ENCODE measurements at regions not wholly inside any gene's neighbourhood (a gene's known extent, or its start where the extent isn't known, plus 50 kb on each side); places are given as distances from the start of the nearest gene placed in this dataset.

DNA sequence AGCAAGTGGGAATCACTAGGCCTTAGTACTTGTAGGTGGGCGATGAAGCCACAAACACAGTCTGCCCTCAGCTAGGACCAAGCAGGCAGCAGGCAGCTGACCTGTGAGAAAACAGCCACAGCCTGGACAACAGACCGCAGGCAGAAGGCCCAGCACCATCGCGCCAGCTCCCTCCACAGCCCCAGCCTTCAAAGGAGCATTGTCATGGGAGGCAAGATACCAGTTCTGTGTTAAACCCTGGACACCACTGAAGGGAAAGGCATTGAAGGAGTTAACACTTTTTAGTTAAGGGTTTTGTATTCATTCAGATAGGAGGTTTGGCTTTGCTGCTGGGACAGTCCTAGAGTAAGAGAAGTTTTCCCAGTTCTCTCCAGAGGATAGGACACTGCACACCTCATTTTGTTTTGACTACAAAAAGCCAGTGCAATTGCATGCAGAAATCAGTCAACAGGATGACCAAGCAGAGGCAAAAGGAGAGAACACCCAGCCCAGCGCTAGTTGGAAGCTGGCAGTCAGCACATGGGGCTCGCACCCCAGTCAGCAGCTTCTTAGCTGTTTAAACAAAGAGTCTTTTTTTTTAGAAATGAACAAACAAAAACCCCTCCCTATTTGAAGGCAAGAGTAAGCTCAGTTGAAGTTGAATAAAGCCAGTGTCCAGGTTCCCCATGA is 286.1 kb upstream of the TPM1 start:
- Histone ChIP-seq H3K4me3 (no peak overlapping the region), H3K4me1 (ENCODE audit: insufficient read depth) (peaks cover 34% of the 10 kb centered on the region), H3K4me2 (no peak overlapping the region), H3K79me2 (no peaks in the 10 kb centered on the region), H2AFZ (no peak overlapping the region), H3K9me3 (ENCODE audit: low read depth) (no peaks in the 10 kb centered on the region), H3K36me3 (replicated peaks; ENCODE audit: insufficient read depth, low read depth) (no peaks in the 10 kb centered on the region), H3K27me3 (no peaks in the 10 kb centered on the region), H4K20me1 (ENCODE audit: insufficient read depth, poor library complexity, severe bottlenecking) (no peaks in the 10 kb centered on the region), H3K27ac (no peak overlapping the region), H3K9me2 (replicated peaks; ENCODE audit: insufficient read depth) (no peaks in the 10 kb centered on the region)
- TF ChIP-seq, protein P1, sequence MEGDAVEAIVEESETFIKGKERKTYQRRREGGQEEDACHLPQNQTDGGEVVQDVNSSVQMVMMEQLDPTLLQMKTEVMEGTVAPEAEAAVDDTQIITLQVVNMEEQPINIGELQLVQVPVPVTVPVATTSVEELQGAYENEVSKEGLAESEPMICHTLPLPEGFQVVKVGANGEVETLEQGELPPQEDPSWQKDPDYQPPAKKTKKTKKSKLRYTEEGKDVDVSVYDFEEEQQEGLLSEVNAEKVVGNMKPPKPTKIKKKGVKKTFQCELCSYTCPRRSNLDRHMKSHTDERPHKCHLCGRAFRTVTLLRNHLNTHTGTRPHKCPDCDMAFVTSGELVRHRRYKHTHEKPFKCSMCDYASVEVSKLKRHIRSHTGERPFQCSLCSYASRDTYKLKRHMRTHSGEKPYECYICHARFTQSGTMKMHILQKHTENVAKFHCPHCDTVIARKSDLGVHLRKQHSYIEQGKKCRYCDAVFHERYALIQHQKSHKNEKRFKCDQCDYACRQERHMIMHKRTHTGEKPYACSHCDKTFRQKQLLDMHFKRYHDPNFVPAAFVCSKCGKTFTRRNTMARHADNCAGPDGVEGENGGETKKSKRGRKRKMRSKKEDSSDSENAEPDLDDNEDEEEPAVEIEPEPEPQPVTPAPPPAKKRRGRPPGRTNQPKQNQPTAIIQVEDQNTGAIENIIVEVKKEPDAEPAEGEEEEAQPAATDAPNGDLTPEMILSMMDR (IDR thresholded peaks at IDR 0.05; ENCODE audit: poor library complexity), result no peak
- TF ChIP-seq EZH2 (IDR thresholded peaks at IDR 0.05; ENCODE audit: borderline replicate concordance), result no peak
- no peak for DNase-seq (ENCODE audit: low spot score)
- 91% methylated on average over 6 of the region's 6 CpGs for WGBS (ENCODE audit: low lambda C conversion rate, missing lambda C conversion rate)

DNA sequence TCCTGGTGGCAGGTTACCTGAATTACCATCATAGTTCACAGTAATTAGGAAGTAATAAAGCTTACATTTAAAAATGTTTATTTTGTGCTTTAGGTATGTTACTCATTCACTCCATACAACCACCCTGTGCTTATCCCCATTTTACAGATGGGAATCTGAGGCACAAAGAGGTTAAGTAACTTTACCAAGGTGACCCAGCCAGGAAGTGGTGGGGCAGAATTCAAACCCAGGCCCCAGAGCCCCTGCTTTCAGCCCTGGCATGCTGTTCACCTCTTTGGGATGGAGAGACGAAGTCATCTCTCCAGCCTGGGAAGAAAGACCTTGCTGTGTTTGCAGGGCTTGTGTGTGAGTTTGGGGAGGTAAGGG is 285.6 kb upstream of the TPM1 start:
- peaks cover 34% of the 10 kb centered on the region for H3K4me1 ChIP-seq (ENCODE audit: insufficient read depth)
- DNase-seq (ENCODE audit: low spot score), result no peak
- H3K79me2 ChIP-seq, result no peaks in the 10 kb centered on the region
- H3K27ac ChIP-seq, result no peak overlapping the region
- H2AFZ ChIP-seq, result no peak overlapping the region
- no peak for TF ChIP-seq EZH2 (IDR thresholded peaks at IDR 0.05; ENCODE audit: borderline replicate concordance)
- TF ChIP-seq, protein P1 (IDR thresholded peaks at IDR 0.05; ENCODE audit: poor library complexity), result no peak
- TF ChIP-seq EZH2phosphoT487 (IDR thresholded peaks at IDR 0.05; ENCODE audit: low read depth, severe bottlenecking, unreplicated experiment), result no peak
- no peaks in the 10 kb centered on the region for H3K9me3 ChIP-seq (ENCODE audit: low read depth)
- H3K4me2 ChIP-seq, result no peak overlapping the region
- no peaks in the 10 kb centered on the region for H4K20me1 ChIP-seq (ENCODE audit: insufficient read depth, poor library complexity, severe bottlenecking)
- no peaks in the 10 kb centered on the region for H3K9me2 ChIP-seq (replicated peaks; ENCODE audit: insufficient read depth)
- H3K27me3 ChIP-seq, result no peaks in the 10 kb centered on the region
- H3K36me3 ChIP-seq (replicated peaks; ENCODE audit: insufficient read depth, low read depth), result no peaks in the 10 kb centered on the region
- WGBS (ENCODE audit: low lambda C conversion rate, missing lambda C conversion rate), result 100% methylated on average over 1 of the region's 1 CpG
- no peak overlapping the region for H3K4me3 ChIP-seq

DNA sequence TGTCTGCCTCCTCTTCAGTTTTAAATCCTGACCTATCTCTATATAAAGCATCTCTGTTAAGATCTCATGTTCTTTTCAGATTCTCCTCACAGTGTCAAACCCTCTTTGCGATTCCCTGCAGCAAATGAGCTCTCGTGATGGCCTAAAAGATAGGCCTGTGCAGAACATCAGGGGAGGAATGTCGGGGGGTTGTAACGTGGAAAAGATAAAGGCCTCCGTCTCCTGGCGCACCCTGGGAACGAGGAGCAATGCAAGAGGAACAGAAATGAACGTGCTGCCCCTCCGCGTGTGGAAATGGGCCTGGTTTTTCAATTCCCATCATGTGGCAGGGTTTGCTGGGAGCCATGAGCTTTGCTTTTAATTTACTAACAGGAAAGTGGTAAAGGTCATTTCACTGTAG is 285.0 kb upstream of the TPM1 start:
- no peaks in the 10 kb centered on the region for H4K20me1 ChIP-seq (ENCODE audit: insufficient read depth, poor library complexity, severe bottlenecking)
- no peaks in the 10 kb centered on the region for H3K36me3 ChIP-seq (replicated peaks; ENCODE audit: insufficient read depth, low read depth)
- no peaks in the 10 kb centered on the region for H3K9me2 ChIP-seq (replicated peaks; ENCODE audit: insufficient read depth)
- no peaks in the 10 kb centered on the region for H3K79me2 ChIP-seq
- H3K27ac ChIP-seq, result no peak overlapping the region
- H3K4me2 ChIP-seq, result no peak overlapping the region
- 66% methylated on average over 10 of the region's 10 CpGs for WGBS (ENCODE audit: low lambda C conversion rate, missing lambda C conversion rate)
- H3K4me3 ChIP-seq, result no peak overlapping the region
- no peaks in the 10 kb centered on the region for H3K27me3 ChIP-seq
- H3K4me1 ChIP-seq (ENCODE audit: insufficient read depth), result peaks cover 34% of the 10 kb centered on the region
- no peak for DNase-seq (ENCODE audit: low spot score)
- TF ChIP-seq EZH2phosphoT487 (IDR thresholded peaks at IDR 0.05; ENCODE audit: low read depth, severe bottlenecking, unreplicated experiment), result no peak
- no peak for TF ChIP-seq EZH2 (IDR thresholded peaks at IDR 0.05; ENCODE audit: borderline replicate concordance)
- TF ChIP-seq, protein P1 (IDR thresholded peaks at IDR 0.05; ENCODE audit: poor library complexity), result no peak
- H2AFZ ChIP-seq, result no peak overlapping the region
- H3K9me3 ChIP-seq (ENCODE audit: low read depth), result no peaks in the 10 kb centered on the region
